ENCODE measurements at regions not wholly inside any gene's neighbourhood (a gene's known extent, or its start where the extent isn't known, plus 50 kb on each side); places are given as distances from the start of the nearest gene placed in this dataset.

- Histone ChIP-seq H3K14ac (replicated peaks; ENCODE audit: low read depth, low read length) (no peak overlapping the region), H3K9me3 (ENCODE audit: control insufficient read depth, insufficient read depth, low read length) (no peaks in the 10 kb centered on the region), H4K5ac (ENCODE audit: low read depth, low read length) (no peak overlapping the region), H2BK20ac (ENCODE audit: low read depth, low read length) (no peak overlapping the region), H3K36me3 (ENCODE audit: control insufficient read depth, insufficient read depth, low read length) (no peaks in the 10 kb centered on the region), H3K27ac (ENCODE audit: insufficient read depth, low read length) (no peak overlapping the region), H2BK5ac (ENCODE audit: low read depth, low read length, poor library complexity, severe bottlenecking) (no peak overlapping the region), H2BK120ac (ENCODE audit: low read depth, low read length) (no peak overlapping the region), H2AK5ac (ENCODE audit: low read depth, low read length) (no peak overlapping the region), H4K91ac (ENCODE audit: insufficient read depth, low read depth, low read length) (no peak overlapping the region), H3K4me2 (ENCODE audit: low read depth, low read length) (no peak overlapping the region), H3K27me3 (ENCODE audit: control insufficient read depth, insufficient read depth, low read length) (no peaks in the 10 kb centered on the region), H3K9me1 (ENCODE audit: insufficient read depth, low read length) (no peaks in the 10 kb centered on the region), H4K8ac (ENCODE audit: low read depth in 2 of 2, low read length in 2 of 2) (no peak overlapping the region), H3K18ac (ENCODE audit: low read depth, low read length) (no peak overlapping the region), H3K9ac (ENCODE audit: low read depth, low read length) (no peak overlapping the region), H2AFZ (replicated peaks; ENCODE audit: low read length, poor library complexity) (no peak overlapping the region), H3K23ac (ENCODE audit: low read depth, low read length) (no peak overlapping the region), H3K4me3 (ENCODE audit: insufficient read depth, low read depth, low read length) (no peak overlapping the region), H3K4me1 (ENCODE audit: control insufficient read depth, insufficient read depth, low read length) (no peaks in the 10 kb centered on the region), H3K79me1 (ENCODE audit: low read depth in 1 of 2, low read length in 2 of 2) (no peaks in the 10 kb centered on the region), H2BK15ac (ENCODE audit: low read depth, low read length) (no peak overlapping the region), H3K56ac (ENCODE audit: extremely low read depth, insufficient read depth, low read length) (no peak overlapping the region), H2AK9ac (replicated peaks; ENCODE audit: low read depth, low read length, poor library complexity) (no peak overlapping the region), H4K20me1 (ENCODE audit: insufficient read depth, low read length) (no peaks in the 10 kb centered on the region), H3K4ac (ENCODE audit: low read depth, low read length) (no peak overlapping the region)
- dilution Hi-C loops (cut with HindIII; ENCODE audit: low sequenced_read_pairs, unreplicated experiment) (no loop called here), in situ Hi-C loops (cut with MboI; ENCODE audit: low sequenced_read_pairs) (no loop called here), intact Hi-C loops (cut with micrococcal nuclease) (no loop called here)
- TF ChIP-seq ELK1 (IDR thresholded peaks at IDR 0.05; ENCODE audit: borderline replicate concordance, low read depth, low read length): no peak
- no peak for TF ChIP-seq FOS (IDR thresholded peaks at IDR 0.05; ENCODE audit: low read depth, low read length)
- no peak for TF ChIP-seq SMC3 (IDR thresholded peaks at IDR 0.05; ENCODE audit: low read depth, low read length)
- TF ChIP-seq RFX5 (IDR thresholded peaks at IDR 0.05; ENCODE audit: low read depth, low read length): no peak
- no peak for TF ChIP-seq USF2 (IDR thresholded peaks at IDR 0.05; ENCODE audit: low read depth, low read length)
- TF ChIP-seq CEBPB (IDR thresholded peaks at IDR 0.05; ENCODE audit: low read depth, low read length): no peak
- TF ChIP-seq MAFK (IDR thresholded peaks at IDR 0.05; ENCODE audit: low read depth, low read length): no peak
- TF ChIP-seq MXI1 (IDR thresholded peaks at IDR 0.05; ENCODE audit: borderline replicate concordance, low read depth, low read length): no peak
- no peak for TF ChIP-seq MAZ (IDR thresholded peaks at IDR 0.05; ENCODE audit: borderline replicate concordance, low read depth, low read length)
- TF ChIP-seq CTCF (conservative IDR thresholded peaks at IDR 0.05; ENCODE audit: low read depth, low read length): no peak
- TF ChIP-seq RAD21 (IDR thresholded peaks at IDR 0.05; ENCODE audit: low read length): no peak
- TF ChIP-seq BHLHE40 (IDR thresholded peaks at IDR 0.05; ENCODE audit: low read depth, low read length): no peak
- TF ChIP-seq CHD1 (IDR thresholded peaks at IDR 0.05; ENCODE audit: low read depth, low read length): no peak
- TF ChIP-seq NFE2L2 (IDR thresholded peaks at IDR 0.05; ENCODE audit: low read depth, low read length): no peak
- no peak for TF ChIP-seq POLR2A (IDR thresholded peaks at IDR 0.05; ENCODE audit: low read depth, low read length)
- no peak for TF ChIP-seq RCOR1 (IDR thresholded peaks at IDR 0.05; ENCODE audit: insufficient replicate concordance, low read length)
- ChIA-PET POLR2A (ENCODE audit: unreplicated experiment) (no interaction called here), CTCF (interaction anchor here (2.2 kb wide), 1 partner anchor 11 kb away, joined by 11 read pairs; no protein-coding TSS in a partner anchor)
- ATAC-seq (ENCODE audit: low read depth): no peak
- no peak for DNase-seq
- WGBS, 2 experiments (ENCODE audit: extremely low coverage in 2 of 2, insufficient read length in 1 of 2): 63% methylated on average over 4 of the region's 7 CpGs; no CpG with 5 or more reads in 1 of the 2 experiments
- no TSS peak for BruUV-seq (replicated peaks)
Measured at GRCh38 chr14:21989090-21989489, 315.5 kb upstream of the OR4E1 start.

All from IMR-90 (cell line).